Tibial artery (tissue), 4 donors: ENCODE measurements at regions not wholly inside any gene's neighbourhood (a gene's known extent, or its start where the extent isn't known, plus 50 kb on each side); places are given as distances from the start of the nearest gene placed in this dataset.

Experiments
- DNase-seq, 2 donors: peaks; one replicate each; pipeline ENCODE4 v3.0.0-alpha.2; 2019
- H3K27ac ChIP-seq, 2 donors: fragments of 200-600 bp; sonication (generic) in 1 of 2; 1 replicate in 1 of 2; 2 replicates in 1 of 2; pipeline ENCODE4 v1.5.1; 2018 to 2019; ENCODE audit warnings: mild to moderate bottlenecking in 1 of 2
- H3K27me3 ChIP-seq, 2 donors: fragments of 200-600 bp; sonication (generic) in 1 of 2; one replicate each; pipeline versions ENCODE4 v1.5.1 to v1.6.0; 2016 to 2019
- H3K36me3 ChIP-seq, 3 donors: fragments of 200-600 bp; sonication (generic) in 2 of 3; one replicate each; pipeline ENCODE4 v1.5.1; 2016 to 2019; ENCODE audit warnings: mild to moderate bottlenecking in 2 of 3
- H3K4me1 ChIP-seq, 4 donors: fragments of 200-600 bp; sonication (generic) in 2 of 4; 1 replicate in 3 of 4; 2 replicates in 1 of 4; pipeline ENCODE4 v1.5.1; 2016 to 2019
- H3K4me3 ChIP-seq, 2 donors: fragments of 200-600 bp; sonication (generic) in 1 of 2; 1 replicate in 1 of 2; 2 replicates in 1 of 2; pipeline ENCODE4 v1.5.1; 2018 to 2019; ENCODE audit warnings: mild to moderate bottlenecking in 2 of 2
- H3K9me3 ChIP-seq, 3 donors: fragments of 200-600 bp; sonication (generic) in 1 of 3; one replicate each; pipeline ENCODE4 v1.5.1; 2016 to 2019
- intact Hi-C: fragments of 100-400 bp; cut with DNase I; formaldehyde crosslinking; loops from one replicate; pipeline ENCODE4 v1.15.0; 2023; ENCODE audit warnings: low total_unique reads
- TF ChIP-seq, protein P1 (sequence below), 2 experiments: fragments of 200-600 bp in 1 of 2; fragments of 450-650 bp in 1 of 2; IDR thresholded peaks; one replicate each; pipeline ENCODE4 v1.5.1; 2017 to 2019; ENCODE audit warnings: antibody characterized with exemption in 2 of 2, mild to moderate bottlenecking in 1 of 2, moderate library complexity in 1 of 2

DNA sequence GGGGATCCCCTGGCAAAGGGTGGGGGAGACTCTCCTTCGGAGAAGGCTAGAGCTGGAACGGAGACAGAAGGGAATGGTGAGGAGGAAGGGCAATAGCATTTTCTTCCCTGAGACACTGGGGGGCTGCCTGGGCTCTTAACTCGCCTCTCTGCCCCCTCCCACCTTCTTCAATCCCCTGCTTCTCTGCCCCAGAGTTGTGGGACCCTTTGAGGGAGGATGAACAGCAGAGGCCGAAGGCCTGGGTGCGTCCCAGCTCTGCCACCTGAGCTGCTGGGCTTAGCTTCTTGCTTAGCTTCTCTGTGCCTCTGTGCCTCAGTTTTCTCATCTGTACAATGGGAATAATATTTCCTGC, 72.4 kb downstream of the RTL6 start:
- Histone ChIP-seq H3K4me1 (no peaks in the 10 kb centered on the region), H3K27me3 (peaks cover 0 to 57% of the 10 kb centered on the region in 2 donors), H3K4me3 (no peak overlapping the region), H3K9me3 (peaks cover 0 to 5% (median 0%) of the 10 kb centered on the region in 3 donors), H3K27ac (no peak overlapping the region), H3K36me3 (no peaks in the 10 kb centered on the region)
- intact Hi-C loops, result no loop called here
- TF ChIP-seq, protein P1, sequence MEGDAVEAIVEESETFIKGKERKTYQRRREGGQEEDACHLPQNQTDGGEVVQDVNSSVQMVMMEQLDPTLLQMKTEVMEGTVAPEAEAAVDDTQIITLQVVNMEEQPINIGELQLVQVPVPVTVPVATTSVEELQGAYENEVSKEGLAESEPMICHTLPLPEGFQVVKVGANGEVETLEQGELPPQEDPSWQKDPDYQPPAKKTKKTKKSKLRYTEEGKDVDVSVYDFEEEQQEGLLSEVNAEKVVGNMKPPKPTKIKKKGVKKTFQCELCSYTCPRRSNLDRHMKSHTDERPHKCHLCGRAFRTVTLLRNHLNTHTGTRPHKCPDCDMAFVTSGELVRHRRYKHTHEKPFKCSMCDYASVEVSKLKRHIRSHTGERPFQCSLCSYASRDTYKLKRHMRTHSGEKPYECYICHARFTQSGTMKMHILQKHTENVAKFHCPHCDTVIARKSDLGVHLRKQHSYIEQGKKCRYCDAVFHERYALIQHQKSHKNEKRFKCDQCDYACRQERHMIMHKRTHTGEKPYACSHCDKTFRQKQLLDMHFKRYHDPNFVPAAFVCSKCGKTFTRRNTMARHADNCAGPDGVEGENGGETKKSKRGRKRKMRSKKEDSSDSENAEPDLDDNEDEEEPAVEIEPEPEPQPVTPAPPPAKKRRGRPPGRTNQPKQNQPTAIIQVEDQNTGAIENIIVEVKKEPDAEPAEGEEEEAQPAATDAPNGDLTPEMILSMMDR (IDR thresholded peaks at IDR 0.05), result no peak
- peak in 1 of 2 donors; percentile 23 for DNase-seq

DNA sequence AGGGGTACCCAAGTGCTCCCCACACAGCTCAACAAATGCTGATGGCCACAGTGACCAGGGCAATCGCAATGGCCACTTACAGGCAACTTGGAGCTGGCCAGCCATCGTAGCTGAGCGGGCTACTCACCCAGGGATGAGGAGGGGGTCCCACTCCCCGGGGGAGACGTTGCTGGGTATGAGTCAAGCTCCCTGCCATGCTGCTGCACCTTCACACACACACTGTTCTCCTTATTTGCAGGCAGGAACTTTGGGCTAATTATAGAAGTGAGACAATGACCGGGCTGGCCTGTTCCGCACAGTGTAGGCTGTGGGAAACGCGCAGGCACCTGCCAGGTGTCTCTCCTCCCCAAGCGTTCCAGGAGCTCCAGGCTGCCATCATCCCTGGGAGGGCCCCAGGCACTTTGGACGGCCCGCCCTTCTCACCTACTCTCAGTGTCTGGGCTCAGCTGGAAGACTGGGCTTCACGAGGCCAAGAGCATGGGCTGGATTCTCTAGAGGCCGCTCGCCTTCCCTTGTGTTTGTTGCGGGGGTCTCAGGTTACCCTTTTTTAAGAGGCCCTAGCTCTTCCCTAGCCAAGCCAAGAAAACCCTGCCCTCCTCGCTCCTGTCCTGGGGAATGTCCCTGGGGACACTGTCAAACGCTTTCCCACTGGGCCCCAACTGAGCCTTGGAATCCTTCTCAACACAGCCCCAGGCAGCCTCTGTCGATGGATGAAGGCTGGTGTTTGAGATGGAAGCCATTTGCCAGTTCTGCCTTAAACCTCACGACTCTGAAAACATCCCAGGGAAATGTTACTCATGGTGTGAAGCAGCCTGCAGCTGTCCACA, 73.0 kb downstream of the RTL6 start:
- H3K4me3 ChIP-seq, result no peak overlapping the region
- peaks cover 0 to 52% of the 10 kb centered on the region in 2 donors for H3K27me3 ChIP-seq
- DNase-seq, result peak in 1 of 2 donors; percentile 38
- peaks cover 0 to 5% (median 3%) of the 10 kb centered on the region in 3 donors for H3K9me3 ChIP-seq
- TF ChIP-seq, protein P1 (IDR thresholded peaks at IDR 0.05), result no peak
- intact Hi-C loops, result no loop called here
- no peak overlapping the region for H3K27ac ChIP-seq
- no peaks in the 10 kb centered on the region for H3K4me1 ChIP-seq
- H3K36me3 ChIP-seq, result no peaks in the 10 kb centered on the region

DNA sequence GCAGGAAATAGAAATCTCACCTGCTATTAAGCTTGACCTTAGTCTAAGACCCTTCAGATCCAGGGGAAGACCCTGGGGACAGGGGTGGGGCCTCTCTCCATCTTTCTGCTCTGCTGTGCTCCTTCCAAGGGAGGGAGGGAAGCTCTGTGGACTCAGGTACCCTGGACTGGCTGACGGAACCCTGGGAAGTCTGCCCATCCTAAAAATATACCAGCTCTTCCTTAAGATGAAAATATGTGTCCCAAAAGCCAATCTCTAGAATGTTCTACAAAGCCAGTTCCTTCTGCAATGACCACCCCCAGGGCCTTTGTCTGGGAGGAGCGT, 73.7 kb downstream of the RTL6 start:
- Histone ChIP-seq H3K4me3 (no peak overlapping the region), H3K27me3 (peaks cover 0 to 49% of the 10 kb centered on the region in 2 donors), H3K27ac (no peak overlapping the region), H3K9me3 (peaks cover 0 to 11% (median 5%) of the 10 kb centered on the region in 3 donors), H3K4me1 (no peaks in the 10 kb centered on the region), H3K36me3 (no peaks in the 10 kb centered on the region)
- intact Hi-C loops, result no loop called here
- TF ChIP-seq, protein P1 (IDR thresholded peaks at IDR 0.05), result no peak
- peak in 1 of 2 donors; percentile 34 for DNase-seq

DNA sequence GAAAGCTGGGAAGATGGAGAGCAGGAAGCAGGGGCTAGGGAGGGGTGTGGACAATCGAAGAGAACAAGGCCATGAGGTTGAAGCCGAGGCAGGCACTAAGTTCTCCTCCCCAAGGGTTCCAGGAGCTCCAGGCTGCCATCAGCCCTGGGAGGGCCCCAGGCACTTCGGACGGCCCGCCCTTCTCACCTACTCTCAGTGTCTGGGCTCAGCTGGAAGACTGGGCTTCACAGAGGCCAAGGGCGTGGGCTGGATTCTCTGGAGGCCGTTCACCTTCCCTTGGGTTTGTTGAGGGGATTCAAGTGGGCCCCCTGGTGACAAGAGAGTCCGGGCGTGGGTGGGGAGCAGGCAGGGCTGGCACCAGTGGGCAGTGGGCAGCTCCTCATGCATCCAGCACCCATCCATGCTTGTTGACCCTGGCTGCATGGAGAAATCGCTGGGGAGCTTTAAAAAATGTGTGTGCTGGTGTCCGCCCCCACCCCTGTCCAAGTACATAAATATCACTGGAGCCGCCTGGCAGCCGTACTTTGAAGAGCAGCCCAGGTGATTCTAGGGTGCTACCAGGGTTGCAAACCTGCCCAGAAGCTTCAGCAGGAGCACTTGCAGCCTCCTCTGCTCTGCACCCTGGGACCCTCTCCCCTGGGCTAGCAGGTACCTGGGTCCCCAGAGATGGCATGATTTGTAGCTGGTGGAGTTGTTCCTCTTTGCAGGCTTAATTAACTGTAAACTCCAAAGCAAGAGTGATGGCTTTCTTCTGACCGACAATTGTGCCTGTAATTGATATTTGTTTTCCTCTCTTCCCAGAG, 74.3 kb downstream of the RTL6 start:
- no peaks in the 10 kb centered on the region for H3K4me1 ChIP-seq
- H3K4me3 ChIP-seq, result no peak overlapping the region
- TF ChIP-seq, protein P1 (IDR thresholded peaks at IDR 0.05), result no peak
- peak in 1 of 2 donors; percentile 61 for DNase-seq
- H3K27ac ChIP-seq, result no peak overlapping the region
- H3K9me3 ChIP-seq, result peaks cover 0 to 16% (median 5%) of the 10 kb centered on the region in 3 donors
- peaks cover 0 to 49% of the 10 kb centered on the region in 2 donors for H3K27me3 ChIP-seq
- intact Hi-C loops, result no loop called here
- H3K36me3 ChIP-seq, result no peaks in the 10 kb centered on the region

DNA sequence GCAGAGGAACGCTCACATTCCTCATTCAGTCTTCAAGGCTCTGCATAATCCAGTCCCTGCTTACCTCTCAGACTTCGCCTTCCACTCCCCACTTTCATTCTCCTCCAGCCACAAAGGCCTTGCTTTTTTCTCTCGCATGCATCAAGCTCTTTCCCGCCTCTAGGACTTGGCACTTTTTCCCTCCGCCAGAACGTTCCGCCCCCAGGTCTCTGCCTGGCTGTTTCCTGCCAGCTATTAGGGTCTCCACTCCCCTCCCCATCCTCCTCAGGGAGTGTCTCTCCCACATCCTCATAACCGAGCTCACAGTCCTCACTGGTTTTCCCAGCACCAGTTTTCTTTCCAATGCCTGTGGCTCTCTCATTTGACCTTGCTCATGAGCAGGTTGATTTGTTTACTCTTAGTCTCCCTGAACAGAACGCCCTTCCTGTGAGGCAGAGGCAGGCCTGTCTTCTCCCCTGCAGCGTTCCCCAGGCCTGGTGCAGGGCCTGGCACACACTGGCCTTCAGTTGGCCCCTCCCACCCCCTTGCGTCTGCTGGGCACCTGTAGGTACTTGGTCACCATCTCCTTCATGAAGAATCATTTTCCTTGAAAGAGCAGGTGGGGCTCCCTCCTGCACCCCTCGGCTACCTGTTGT, 75.2 kb downstream of the RTL6 start:
- peaks cover 0 to 43% of the 10 kb centered on the region in 2 donors for H3K27me3 ChIP-seq
- H3K4me1 ChIP-seq, result no peaks in the 10 kb centered on the region
- TF ChIP-seq, protein P1 (IDR thresholded peaks at IDR 0.05), result no peak
- intact Hi-C loops, result no loop called here
- DNase-seq, result peak in 1 of 2 donors; percentile 31
- H3K36me3 ChIP-seq, result no peaks in the 10 kb centered on the region
- peaks cover 0 to 19% (median 5%) of the 10 kb centered on the region in 3 donors for H3K9me3 ChIP-seq
- H3K27ac ChIP-seq, result no peak overlapping the region
- H3K4me3 ChIP-seq, result no peak overlapping the region
